K562 (cell line): ENCODE measurements at regions not wholly inside any gene's neighbourhood (a gene's known extent, or its start where the extent isn't known, plus 50 kb on each side); places are given as distances from the start of the nearest gene placed in this dataset.

ENCODE experiments used
- BCLAF1 ChIP-seq, 2 experiments: fragments of 450-650 bp in 1 of 2; IDR thresholded peaks; 2 replicates each; pipeline ENCODE4 v1.6.1; 2011 to 2017; ENCODE audit warnings: low read depth in 2 of 2, antibody characterized with exemption in 1 of 2, borderline replicate concordance in 1 of 2, low read length in 1 of 2, mild to moderate bottlenecking in 1 of 2, mixed read lengths in 1 of 2; ENCODE audit not compliant: control insufficient read depth in 1 of 2
- C11orf30 ChIP-seq: fragments of 450-650 bp; IDR thresholded peaks from 2 replicates; pipeline ENCODE4 v1.6.1; 2016; ENCODE audit warnings: low read depth, mild to moderate bottlenecking
- COPS2 ChIP-seq: fragments of 450-650 bp; conservative IDR thresholded peaks from 2 replicates; pipeline ENCODE4 v1.6.1; 2016; ENCODE audit warnings: mild to moderate bottlenecking, moderate library complexity
- E2F6 ChIP-seq, 2 experiments: IDR thresholded peaks; 2 replicates each; pipeline ENCODE4 v1.6.1; 2011; ENCODE audit warnings: borderline replicate concordance in 1 of 2, control low read depth in 1 of 2, low read depth in 1 of 2, low read length in 1 of 2, mild to moderate bottlenecking in 1 of 2, mixed read lengths in 1 of 2, moderate library complexity in 1 of 2; ENCODE audit not compliant: insufficient read depth in 1 of 2, insufficient read length in 1 of 2, poor library complexity in 1 of 2, severe bottlenecking in 1 of 2; ENCODE audit errors: extremely low read depth in 1 of 2
- FOXO4 ChIP-seq: fragments of 450-650 bp; formaldehyde crosslinking; IDR thresholded peaks from 2 replicates; pipeline ENCODE4 v1.4.0; 2020; ENCODE audit warnings: mild to moderate bottlenecking, moderate library complexity
- GATAD2B ChIP-seq: fragments of 450-650 bp; IDR thresholded peaks from 2 replicates; pipeline ENCODE4 v1.6.1; 2017; ENCODE audit warnings: mild to moderate bottlenecking, borderline replicate concordance
- HDAC1 ChIP-seq, 2 experiments: fragments of 450-650 bp; IDR thresholded peaks; 2 replicates each; pipeline ENCODE4 v1.6.1; 2016 to 2017; ENCODE audit warnings: inconsistent platforms in 1 of 2, mild to moderate bottlenecking in 1 of 2, moderate library complexity in 1 of 2
- PHB2 ChIP-seq: fragments of 450-650 bp; IDR thresholded peaks from 2 replicates; pipeline ENCODE4 v1.6.1; 2017; ENCODE audit warnings: low read depth
- PML ChIP-seq: IDR thresholded peaks from 2 replicates; pipeline ENCODE4 v1.6.1; 2012; ENCODE audit warnings: low read length, inconsistent platforms
- SP2 ChIP-seq: IDR thresholded peaks from 2 replicates; pipeline ENCODE4 v1.6.1; 2011; ENCODE audit warnings: mild to moderate bottlenecking, low read depth, low read length, moderate library complexity; ENCODE audit not compliant: poor library complexity, severe bottlenecking; ENCODE audit errors: extremely low read depth
- TFE3 ChIP-seq: fragments of 450-650 bp; formaldehyde crosslinking; IDR thresholded peaks from 2 replicates; pipeline ENCODE4 v1.4.0; 2020; ENCODE audit warnings: mild to moderate bottlenecking, mixed read lengths
- ZFP1 ChIP-seq: fragments of 450-650 bp; formaldehyde crosslinking; IDR thresholded peaks from 2 replicates; pipeline ENCODE4 v1.4.0; 2020; ENCODE audit warnings: mild to moderate bottlenecking, mixed read lengths
- ZNF232 ChIP-seq: sonication (generic); formaldehyde crosslinking; IDR thresholded peaks from 2 replicates; pipeline ENCODE4 v1.8.0; 2022; ENCODE audit warnings: mild to moderate bottlenecking, missing genetic modification reagents
- ZNF449 ChIP-seq: fragments of 250-450 bp; sonication (Bioruptor Pico); IDR thresholded peaks from 2 replicates; pipeline ENCODE4 v1.8.0; 2022; ENCODE audit warnings: moderate library complexity, mild to moderate bottlenecking, inconsistent platforms
- ZNF589 ChIP-seq: fragments of 200-800 bp; sonication (Bioruptor generic); IDR thresholded peaks from 2 replicates; pipeline ENCODE4 v1.6.1; 2016; ENCODE audit warnings: low read depth, missing genetic modification characterization, missing compliant biosample characterization
- ZNF707 ChIP-seq: fragments of 250-450 bp; sonication (Bioruptor Pico); conservative IDR thresholded peaks from 2 replicates; pipeline ENCODE4 v1.8.0; 2022; ENCODE audit warnings: inconsistent platforms, mild to moderate bottlenecking, moderate library complexity
- ZNF79 ChIP-seq: fragments of 250-450 bp; sonication (Bioruptor Pico); IDR thresholded peaks from 2 replicates; pipeline ENCODE4 v1.4.0; 2020; ENCODE audit warnings: low read depth, mild to moderate bottlenecking, moderate library complexity

- TF ChIP-seq FOXO4 (CRISPR knock-in tag): no peak
- TF ChIP-seq ZNF707: no peak
- no peak for TF ChIP-seq ZNF232
- peak; percentile 8; the same call in 1 of the 2 replicates for TF ChIP-seq ZNF449 (CRISPR knock-in tag)
- peak; percentile 36; the same call in 1 of the 2 replicates for TF ChIP-seq ZNF589 (CRISPR knock-in tag)
- TF ChIP-seq BCLAF1 (IDR thresholded peaks at IDR 0.05; ENCODE audit: borderline replicate concordance in 1 of 2, control insufficient read depth in 1 of 2, low read depth in 2 of 2, low read length in 1 of 2): 0 out of 4 replicates have a peak, but pooled peaks of 1 of the 2 experiments have one; percentile 41
- TF ChIP-seq PHB2: no peak
- peak; percentile 5 to 7 for TF ChIP-seq E2F6 (IDR thresholded peaks at IDR 0.05; ENCODE audit: borderline replicate concordance in 1 of 2, extremely low read depth in 1 of 2, insufficient read depth in 1 of 2, insufficient read length in 1 of 2, low read depth in 1 of 2, low read length in 1 of 2, poor library complexity in 1 of 2, severe bottlenecking in 1 of 2)
- TF ChIP-seq TFE3 (CRISPR knock-in tag): no peak
- TF ChIP-seq COPS2: no peak
- TF ChIP-seq SP2: no peak
- TF ChIP-seq C11orf30: peak; percentile 77
- TF ChIP-seq HDAC1 (IDR thresholded peaks at IDR 0.05): peak in 1 of 2 experiments; percentile 57; a peak in 1 of 4 replicates
- 0 out of 2 replicates have a peak, but pooled peaks have one; percentile 4 for TF ChIP-seq PML
- TF ChIP-seq ZFP1 (CRISPR knock-in tag): no peak
- 0 out of 2 replicates have a peak, but pooled peaks have one; percentile 11 for TF ChIP-seq GATAD2B
- TF ChIP-seq ZNF79 (CRISPR knock-in tag): no peak
These were observed 50.5 kb upstream of the ATF3 start (continued) for GRCh38 chr1:212557739-212558692.
